ENCODE measurements at regions not wholly inside any gene's neighbourhood (a gene's known extent, or its start where the extent isn't known, plus 50 kb on each side); places are given as distances from the start of the nearest gene placed in this dataset.

DNA sequence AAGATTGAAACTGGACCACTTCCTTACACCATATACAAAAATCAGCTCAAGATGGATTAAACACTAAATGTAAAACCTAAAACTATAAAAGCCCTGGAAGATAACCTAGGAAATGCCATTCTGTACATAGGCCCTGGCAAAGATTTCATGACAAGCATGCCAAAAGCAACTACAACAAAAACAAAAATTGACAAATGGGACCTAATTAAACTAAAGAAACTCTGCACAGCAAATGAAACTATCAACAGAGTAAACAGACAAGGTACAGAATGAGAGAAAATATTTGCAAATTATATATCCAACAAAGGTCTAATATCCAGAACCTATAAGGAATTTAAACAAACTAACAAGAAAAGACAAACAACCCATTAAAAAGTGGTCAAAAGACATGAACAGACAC is 173.1 kb upstream of the CCDC54 start:
- Mint-ChIP-seq H3K36me3 (ENCODE audit: low read depth) (no peaks in the 10 kb centered on the region), H3K27ac (no peak overlapping the region), H3K9me3 (no peaks in the 10 kb centered on the region), H3K4me3 (no peak overlapping the region), H3K27me3 (ENCODE audit: insufficient read depth, low read depth, poor library complexity) (no peaks in the 10 kb centered on the region), H3K4me1 (peaks cover 7% of the 10 kb centered on the region; the same call in 2 of the 3 replicates)
- H3K4me1 ChIP-seq (ENCODE audit: insufficient read depth), result no peaks in the 10 kb centered on the region
- H4K20me1 ChIP-seq (replicated peaks; ENCODE audit: insufficient read depth), result no peaks in the 10 kb centered on the region
- no peaks in the 10 kb centered on the region for H3K79me2 ChIP-seq (replicated peaks; ENCODE audit: insufficient read depth)
- H2AFZ ChIP-seq, result no peak overlapping the region
- no peaks in the 10 kb centered on the region for H3K9me2 ChIP-seq (ENCODE audit: insufficient read depth)
- H3K27me3 ChIP-seq (ENCODE audit: insufficient read depth), result no peaks in the 10 kb centered on the region
- H3K4me3 ChIP-seq, result no peak overlapping the region
- no peaks in the 10 kb centered on the region for H3F3A ChIP-seq (replicated peaks; ENCODE audit: low read depth)
- H3K36me3 ChIP-seq (ENCODE audit: insufficient read depth), result no peaks in the 10 kb centered on the region
- H3K4me2 ChIP-seq, result no peak overlapping the region
- ATAC-seq (no peak), DNase-seq (ENCODE audit: low spot score) (no peak)
- H3K27ac ChIP-seq (ENCODE audit: low read depth), result no peak overlapping the region
- TF ChIP-seq EZH2phosphoT487 (IDR thresholded peaks at IDR 0.05; ENCODE audit: unreplicated experiment) (no peak), STAT1 (IDR thresholded peaks at IDR 0.05; ENCODE audit: unreplicated experiment) (no peak)

GRCh38 chr3:107205358-107205757 is 171.9 kb upstream of the CCDC54 start:
- Histone ChIP-seq H3K9me2 (ENCODE audit: insufficient read depth) (no peaks in the 10 kb centered on the region), H3K79me2 (replicated peaks; ENCODE audit: insufficient read depth) (no peaks in the 10 kb centered on the region), H3K27ac (ENCODE audit: low read depth) (no peak overlapping the region), H3K27me3 (ENCODE audit: insufficient read depth) (no peaks in the 10 kb centered on the region), H3K4me2 (no peak overlapping the region), H3F3A (replicated peaks; ENCODE audit: low read depth) (no peaks in the 10 kb centered on the region), H3K4me1 (ENCODE audit: insufficient read depth) (no peaks in the 10 kb centered on the region), H4K20me1 (replicated peaks; ENCODE audit: insufficient read depth) (no peaks in the 10 kb centered on the region), H2AFZ (no peak overlapping the region), H3K4me3 (no peak overlapping the region), H3K36me3 (ENCODE audit: insufficient read depth) (no peaks in the 10 kb centered on the region)
- no peak overlapping the region for H3K4me3 Mint-ChIP-seq
- no peaks in the 10 kb centered on the region for H3K27me3 Mint-ChIP-seq (ENCODE audit: insufficient read depth, low read depth, poor library complexity)
- H3K9me3 Mint-ChIP-seq, result no peaks in the 10 kb centered on the region
- H3K4me1 Mint-ChIP-seq, result peaks cover 7% of the 10 kb centered on the region; the same call in 2 of the 3 replicates
- no peak overlapping the region for H3K27ac Mint-ChIP-seq
- H3K36me3 Mint-ChIP-seq (ENCODE audit: low read depth), result no peaks in the 10 kb centered on the region
- no peak for ATAC-seq
- peak; percentile 19 for DNase-seq (ENCODE audit: low spot score)
- TF ChIP-seq CTCF (conservative IDR thresholded peaks at IDR 0.05; ENCODE audit: low read depth in 2 of 2) (no peak), STAT1 (IDR thresholded peaks at IDR 0.05; ENCODE audit: unreplicated experiment) (no peak), POLR2AphosphoS5 (IDR thresholded peaks at IDR 0.05; ENCODE audit: low read depth) (no peak), ZNF462 (CRISPR knock-in tag; IDR thresholded peaks at IDR 0.05) (no peak), ZNF114 (CRISPR knock-in tag; IDR thresholded peaks at IDR 0.05) (no peak), NANOG (IDR thresholded peaks at IDR 0.05; ENCODE audit: borderline replicate concordance) (no peak), EZH2 (IDR thresholded peaks at IDR 0.05; ENCODE audit: low read depth, unreplicated experiment) (no peak), ZNF331 (CRISPR knock-in tag; IDR thresholded peaks at IDR 0.05; ENCODE audit: low read depth) (no peak)
- TF ChIP-seq, protein P1, sequence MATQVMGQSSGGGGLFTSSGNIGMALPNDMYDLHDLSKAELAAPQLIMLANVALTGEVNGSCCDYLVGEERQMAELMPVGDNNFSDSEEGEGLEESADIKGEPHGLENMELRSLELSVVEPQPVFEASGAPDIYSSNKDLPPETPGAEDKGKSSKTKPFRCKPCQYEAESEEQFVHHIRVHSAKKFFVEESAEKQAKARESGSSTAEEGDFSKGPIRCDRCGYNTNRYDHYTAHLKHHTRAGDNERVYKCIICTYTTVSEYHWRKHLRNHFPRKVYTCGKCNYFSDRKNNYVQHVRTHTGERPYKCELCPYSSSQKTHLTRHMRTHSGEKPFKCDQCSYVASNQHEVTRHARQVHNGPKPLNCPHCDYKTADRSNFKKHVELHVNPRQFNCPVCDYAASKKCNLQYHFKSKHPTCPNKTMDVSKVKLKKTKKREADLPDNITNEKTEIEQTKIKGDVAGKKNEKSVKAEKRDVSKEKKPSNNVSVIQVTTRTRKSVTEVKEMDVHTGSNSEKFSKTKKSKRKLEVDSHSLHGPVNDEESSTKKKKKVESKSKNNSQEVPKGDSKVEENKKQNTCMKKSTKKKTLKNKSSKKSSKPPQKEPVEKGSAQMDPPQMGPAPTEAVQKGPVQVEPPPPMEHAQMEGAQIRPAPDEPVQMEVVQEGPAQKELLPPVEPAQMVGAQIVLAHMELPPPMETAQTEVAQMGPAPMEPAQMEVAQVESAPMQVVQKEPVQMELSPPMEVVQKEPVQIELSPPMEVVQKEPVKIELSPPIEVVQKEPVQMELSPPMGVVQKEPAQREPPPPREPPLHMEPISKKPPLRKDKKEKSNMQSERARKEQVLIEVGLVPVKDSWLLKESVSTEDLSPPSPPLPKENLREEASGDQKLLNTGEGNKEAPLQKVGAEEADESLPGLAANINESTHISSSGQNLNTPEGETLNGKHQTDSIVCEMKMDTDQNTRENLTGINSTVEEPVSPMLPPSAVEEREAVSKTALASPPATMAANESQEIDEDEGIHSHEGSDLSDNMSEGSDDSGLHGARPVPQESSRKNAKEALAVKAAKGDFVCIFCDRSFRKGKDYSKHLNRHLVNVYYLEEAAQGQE (IDR thresholded peaks at IDR 0.05; ENCODE audit: unreplicated experiment), result no peak

All from GM23338 (cell line).